ENCODE measurements at regions not wholly inside any gene's neighbourhood (a gene's known extent, or its start where the extent isn't known, plus 50 kb on each side); places are given as distances from the start of the nearest gene placed in this dataset.
A peak's percentile ranks its signal among the peaks of the same experiment; 100 is the strongest.

- DNase-seq (ENCODE audit: low read depth) = peak; percentile 29
- TF ChIP-seq, protein P1, sequence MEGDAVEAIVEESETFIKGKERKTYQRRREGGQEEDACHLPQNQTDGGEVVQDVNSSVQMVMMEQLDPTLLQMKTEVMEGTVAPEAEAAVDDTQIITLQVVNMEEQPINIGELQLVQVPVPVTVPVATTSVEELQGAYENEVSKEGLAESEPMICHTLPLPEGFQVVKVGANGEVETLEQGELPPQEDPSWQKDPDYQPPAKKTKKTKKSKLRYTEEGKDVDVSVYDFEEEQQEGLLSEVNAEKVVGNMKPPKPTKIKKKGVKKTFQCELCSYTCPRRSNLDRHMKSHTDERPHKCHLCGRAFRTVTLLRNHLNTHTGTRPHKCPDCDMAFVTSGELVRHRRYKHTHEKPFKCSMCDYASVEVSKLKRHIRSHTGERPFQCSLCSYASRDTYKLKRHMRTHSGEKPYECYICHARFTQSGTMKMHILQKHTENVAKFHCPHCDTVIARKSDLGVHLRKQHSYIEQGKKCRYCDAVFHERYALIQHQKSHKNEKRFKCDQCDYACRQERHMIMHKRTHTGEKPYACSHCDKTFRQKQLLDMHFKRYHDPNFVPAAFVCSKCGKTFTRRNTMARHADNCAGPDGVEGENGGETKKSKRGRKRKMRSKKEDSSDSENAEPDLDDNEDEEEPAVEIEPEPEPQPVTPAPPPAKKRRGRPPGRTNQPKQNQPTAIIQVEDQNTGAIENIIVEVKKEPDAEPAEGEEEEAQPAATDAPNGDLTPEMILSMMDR (conservative IDR thresholded peaks at IDR 0.05; ENCODE audit: low read length) = no peak
- H3K4me3 ChIP-seq (ENCODE audit: low read length) = no peak overlapping the region
These were observed 67.6 kb upstream of the RGMB start for GRCh38 chr5:98705841-98706240.

GRCh38 chr5:98709681-98710080 is 63.8 kb upstream of the RGMB start:
- TF ChIP-seq, protein P1 (conservative IDR thresholded peaks at IDR 0.05; ENCODE audit: low read length) = no peak
- no peak overlapping the region for H3K4me3 ChIP-seq (ENCODE audit: low read length)
- no peak for DNase-seq (ENCODE audit: low read depth)

DNA sequence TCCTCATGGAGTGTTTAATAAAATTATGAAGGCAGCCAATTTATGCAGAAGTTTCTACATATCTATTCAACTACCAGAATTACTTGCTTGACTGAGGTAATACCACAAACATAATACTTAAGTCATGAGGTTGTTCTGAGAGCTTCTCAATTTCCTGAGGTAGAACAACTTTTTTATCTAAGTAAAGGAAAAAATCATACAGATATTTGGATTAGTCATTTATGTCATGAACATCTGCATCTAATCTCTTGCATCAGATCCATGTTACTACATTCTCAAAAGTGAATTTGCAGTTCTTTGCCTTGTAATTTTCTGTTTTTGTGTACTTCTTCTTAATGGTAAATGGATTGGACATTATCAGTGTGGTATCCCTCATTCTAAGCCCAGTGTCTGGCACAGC is 60.4 kb upstream of the RGMB start:
- DNase-seq (ENCODE audit: low read depth) = peak; percentile 69
- H3K4me3 ChIP-seq (ENCODE audit: low read length) = no peak overlapping the region
- TF ChIP-seq, protein P1 (conservative IDR thresholded peaks at IDR 0.05; ENCODE audit: low read length) = no peak

DNA sequence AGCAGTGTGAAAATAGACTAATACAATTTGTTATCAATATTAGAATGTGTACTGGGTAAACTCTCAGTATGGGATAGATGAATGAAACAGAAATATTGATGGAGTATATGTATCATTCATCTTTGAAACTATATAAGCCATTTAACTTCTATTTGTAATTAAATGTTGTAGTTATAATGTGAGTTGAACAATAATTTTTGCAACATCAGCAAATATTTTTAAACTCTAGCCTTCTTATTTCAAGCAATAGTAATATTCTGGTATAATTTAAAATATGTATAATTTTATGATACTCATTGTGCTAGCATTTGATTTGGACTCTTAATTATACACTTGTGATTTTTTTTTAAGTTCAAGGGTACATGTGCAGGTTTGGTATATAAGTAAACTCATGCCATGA is 59.6 kb upstream of the RGMB start:
- DNase-seq (ENCODE audit: low read depth) = no peak
- TF ChIP-seq, protein P1 (conservative IDR thresholded peaks at IDR 0.05; ENCODE audit: low read length) = no peak

GRCh38 chr5:98714710-98715288 is 58.7 kb upstream of the RGMB start:
- H3K4me3 ChIP-seq (ENCODE audit: low read length) = no peak overlapping the region
- DNase-seq (ENCODE audit: low read depth) = peak; percentile 6
- TF ChIP-seq, protein P1 (conservative IDR thresholded peaks at IDR 0.05; ENCODE audit: low read length) = no peak

More for the DNA sequence above, 59.6 kb upstream of the RGMB start:
- no peak overlapping the region for H3K4me3 ChIP-seq (ENCODE audit: low read length)

- H3K4me3 ChIP-seq (ENCODE audit: low read length) = no peak overlapping the region
- DNase-seq (ENCODE audit: low read depth) = peak; percentile 67
- TF ChIP-seq, protein P1 (conservative IDR thresholded peaks at IDR 0.05; ENCODE audit: low read length) = no peak
These were observed 52.1 kb upstream of the RGMB start for GRCh38 chr5:98721231-98721928.

DNA sequence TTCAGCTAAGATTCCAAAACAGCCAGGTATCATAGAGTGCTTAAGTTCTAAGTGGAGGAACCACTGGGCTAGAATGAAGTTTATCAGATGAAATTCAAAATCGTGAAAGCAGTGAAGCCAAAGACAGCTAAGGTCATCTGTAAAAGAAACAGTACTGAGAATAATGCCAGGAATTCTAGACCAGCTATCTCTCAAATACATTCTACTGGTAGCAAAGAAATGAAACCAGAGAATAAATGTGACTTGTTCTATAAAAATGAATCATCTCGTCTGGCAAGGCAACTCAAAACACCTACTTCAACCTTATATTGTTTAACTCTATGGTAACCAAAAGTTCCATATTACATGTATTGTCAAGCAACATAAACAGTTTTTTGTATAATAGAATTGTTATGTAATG is 51.3 kb upstream of the RGMB start:
- H3K4me3 ChIP-seq (ENCODE audit: low read length) = no peak overlapping the region
- DNase-seq (ENCODE audit: low read depth) = no peak
- TF ChIP-seq, protein P1 (conservative IDR thresholded peaks at IDR 0.05; ENCODE audit: low read length) = no peak
